SU-DHL-6 (cell line): ENCODE measurements at regions not wholly inside any gene's neighbourhood (a gene's known extent, or its start where the extent isn't known, plus 50 kb on each side); places are given as distances from the start of the nearest gene placed in this dataset.

Source experiments
- EZH2phosphoT487 ChIP-seq: fragments of 200-600 bp; sonication (generic), shearing (Covaris generic); conservative IDR thresholded peaks from 2 replicates; pipeline ENCODE4 v1.6.1; 2018; ENCODE audit warnings: mild to moderate bottlenecking, antibody characterized with exemption, low read length, moderate library complexity, mixed read lengths
- TF ChIP-seq, protein P1 (sequence below): fragments of 200-600 bp; sonication (generic); IDR thresholded peaks from one replicate; pipeline ENCODE4 v1.5.1; 2017; ENCODE audit warnings: antibody characterized with exemption, mild to moderate bottlenecking, low read length, moderate library complexity; ENCODE audit not compliant: insufficient read depth, poor library complexity, severe bottlenecking

DNA sequence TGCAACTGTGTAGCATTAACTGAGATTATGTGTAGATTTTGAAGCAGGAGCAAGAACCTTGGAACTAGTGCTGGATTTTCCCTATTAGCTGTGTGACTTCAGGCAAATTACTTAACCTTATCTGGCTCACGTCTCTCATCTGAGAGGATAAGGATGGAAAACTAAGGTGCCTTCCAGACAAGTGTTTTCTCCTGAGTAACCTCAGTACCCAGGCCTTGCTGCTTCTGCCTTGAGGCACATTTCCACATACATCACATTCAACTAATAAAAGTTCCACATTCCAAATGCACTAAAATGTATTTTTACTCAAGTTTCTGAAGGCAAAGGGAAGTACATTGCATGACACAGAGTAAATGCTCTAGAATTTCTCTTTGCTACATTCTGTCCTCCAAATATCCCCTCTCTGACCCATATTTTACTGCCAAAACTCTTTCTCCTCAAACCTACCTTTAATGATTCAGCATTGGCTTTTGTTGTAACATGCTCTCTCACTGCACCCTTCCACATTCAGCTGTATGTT, 195.4 kb upstream of the ADGRL3 start:
- TF ChIP-seq, protein P1, sequence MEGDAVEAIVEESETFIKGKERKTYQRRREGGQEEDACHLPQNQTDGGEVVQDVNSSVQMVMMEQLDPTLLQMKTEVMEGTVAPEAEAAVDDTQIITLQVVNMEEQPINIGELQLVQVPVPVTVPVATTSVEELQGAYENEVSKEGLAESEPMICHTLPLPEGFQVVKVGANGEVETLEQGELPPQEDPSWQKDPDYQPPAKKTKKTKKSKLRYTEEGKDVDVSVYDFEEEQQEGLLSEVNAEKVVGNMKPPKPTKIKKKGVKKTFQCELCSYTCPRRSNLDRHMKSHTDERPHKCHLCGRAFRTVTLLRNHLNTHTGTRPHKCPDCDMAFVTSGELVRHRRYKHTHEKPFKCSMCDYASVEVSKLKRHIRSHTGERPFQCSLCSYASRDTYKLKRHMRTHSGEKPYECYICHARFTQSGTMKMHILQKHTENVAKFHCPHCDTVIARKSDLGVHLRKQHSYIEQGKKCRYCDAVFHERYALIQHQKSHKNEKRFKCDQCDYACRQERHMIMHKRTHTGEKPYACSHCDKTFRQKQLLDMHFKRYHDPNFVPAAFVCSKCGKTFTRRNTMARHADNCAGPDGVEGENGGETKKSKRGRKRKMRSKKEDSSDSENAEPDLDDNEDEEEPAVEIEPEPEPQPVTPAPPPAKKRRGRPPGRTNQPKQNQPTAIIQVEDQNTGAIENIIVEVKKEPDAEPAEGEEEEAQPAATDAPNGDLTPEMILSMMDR: no peak
- no peak for TF ChIP-seq EZH2phosphoT487
